Putamen (tissue), 1 donor: ENCODE measurements at regions not wholly inside any gene's neighbourhood (a gene's known extent, or its start where the extent isn't known, plus 50 kb on each side); places are given as distances from the start of the nearest gene placed in this dataset.

Experiments used
- DNase-seq: peaks from one replicate; pipeline ENCODE4 v3.0.0-alpha.2; 2016; ENCODE audit warnings: low spot score

GRCh38 chr2:146235158-146235557 lies 1609.7 kb upstream of the ACVR2A start:
- DNase-seq, result no peak

GRCh38 chr2:146229508-146230155 lies 1615.2 kb upstream of the ACVR2A start:
- no peak for DNase-seq

DNA sequence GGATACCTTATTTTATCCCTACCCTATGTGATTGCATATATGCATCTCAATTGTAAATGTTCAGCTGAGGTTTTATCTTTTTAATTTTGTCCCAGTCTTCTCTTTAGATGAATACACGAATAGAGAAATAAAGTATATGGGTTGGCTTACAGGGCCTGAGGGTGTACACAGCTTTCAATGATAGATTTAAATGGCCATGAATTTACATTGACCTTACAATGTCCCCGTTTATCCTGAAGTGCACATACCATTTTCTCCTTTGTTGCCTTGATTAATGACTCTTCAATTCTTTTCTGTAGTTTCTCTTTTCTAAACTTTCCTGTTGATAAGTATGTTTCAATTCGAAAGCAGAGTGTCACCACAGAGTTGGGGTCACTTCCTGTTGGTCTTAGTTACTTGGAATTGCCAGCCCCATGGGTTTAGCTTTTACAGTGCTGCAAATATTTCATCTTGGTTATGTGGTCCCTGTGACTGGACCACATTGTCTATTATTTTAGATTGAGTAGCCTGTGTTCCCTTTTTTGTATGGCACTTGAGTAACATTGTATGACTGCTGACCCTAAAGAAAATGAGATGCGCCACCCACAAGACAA lies 1616.3 kb upstream of the ACVR2A start:
- DNase-seq, result no peak

DNA sequence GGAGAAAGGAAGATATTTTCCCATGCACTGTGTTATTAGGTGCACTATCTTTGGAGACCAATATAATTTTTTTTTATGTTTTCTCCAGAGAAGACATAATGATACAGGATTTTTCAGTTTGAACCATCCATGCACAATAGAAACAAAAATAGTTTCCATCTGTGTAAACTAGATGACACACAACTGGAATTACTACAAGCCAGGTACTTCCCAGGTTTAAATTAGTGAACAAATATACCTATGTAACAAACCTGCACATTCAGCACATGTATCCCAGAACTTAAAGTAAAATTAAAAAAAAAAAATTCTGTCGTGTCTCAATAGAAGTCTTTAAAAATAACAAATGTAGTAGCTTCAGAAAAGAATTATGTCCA lies 1616.8 kb upstream of the ACVR2A start:
- no peak for DNase-seq

- no peak for DNase-seq
These were observed 1617.4 kb upstream of the ACVR2A start for GRCh38 chr2:146227152-146228019.

GRCh38 chr2:146226077-146226476 lies 1618.8 kb upstream of the ACVR2A start:
- DNase-seq, result no peak

DNA sequence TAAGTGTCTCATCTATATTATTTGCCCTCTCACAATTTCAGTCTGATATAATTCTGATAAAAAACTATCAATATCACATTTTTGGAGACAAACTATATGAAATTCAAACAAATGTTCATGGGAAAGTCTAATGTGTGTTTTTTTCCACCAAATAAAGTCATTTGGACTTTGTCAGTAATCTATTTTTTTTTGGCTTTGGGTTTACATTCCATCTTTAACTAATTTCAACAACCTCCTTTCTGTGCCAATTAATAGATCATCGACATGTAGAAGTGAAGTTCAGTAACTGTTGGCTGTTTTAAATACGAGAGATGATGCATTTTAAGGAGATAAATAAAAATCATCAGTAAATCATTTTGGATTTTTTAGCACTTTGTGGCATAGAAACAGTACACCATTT lies 1623.0 kb upstream of the ACVR2A start:
- no peak for DNase-seq

DNA sequence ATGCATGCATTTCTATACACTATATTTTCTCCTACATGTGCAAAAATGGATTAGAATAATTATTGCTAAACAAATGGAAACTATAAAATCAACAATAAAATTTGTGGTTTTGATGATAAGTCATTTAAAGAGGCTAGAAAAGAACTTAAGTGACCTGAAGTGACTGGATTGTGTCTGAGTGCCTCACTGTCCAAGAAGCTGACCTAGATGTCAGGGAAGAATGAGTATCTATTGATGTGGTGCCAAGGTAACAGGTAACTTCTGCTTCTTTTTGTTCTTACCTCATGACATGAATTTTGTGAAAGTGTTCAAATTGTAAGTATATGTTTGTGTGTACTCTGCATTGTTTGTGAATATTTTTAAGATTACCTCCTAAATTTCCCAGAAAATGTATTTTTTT lies 1623.9 kb upstream of the ACVR2A start:
- DNase-seq, result no peak

- no peak for DNase-seq
These were observed 1630.4 kb upstream of the ACVR2A start for GRCh38 chr2:146214394-146214929.

- no peak for DNase-seq
These were observed 1631.2 kb upstream of the ACVR2A start for GRCh38 chr2:146213674-146214073.

GRCh38 chr2:146212602-146213001 lies 1632.2 kb upstream of the ACVR2A start:
- no peak for DNase-seq

- DNase-seq, result no peak
These were observed 1635.0 kb upstream of the ACVR2A start for GRCh38 chr2:146209842-146210275.

DNA sequence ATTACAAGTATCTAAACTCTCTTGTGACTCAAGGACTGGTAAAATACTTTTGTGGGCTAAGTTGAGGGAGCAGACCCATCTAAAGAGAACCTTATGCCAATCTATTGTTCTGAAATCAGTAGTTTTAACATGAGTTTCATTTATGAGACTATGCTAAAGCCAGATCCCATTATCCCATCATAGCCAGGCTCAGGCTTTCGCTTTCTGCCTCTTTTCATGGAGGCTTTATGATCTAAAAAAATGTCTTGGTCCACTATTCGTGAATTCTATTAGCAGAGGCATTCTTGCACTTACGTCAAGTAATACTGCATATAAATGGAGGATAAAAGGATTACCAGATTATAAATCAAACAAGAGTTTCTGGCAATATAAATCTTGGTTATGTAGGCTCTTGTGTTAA lies 1636.9 kb upstream of the ACVR2A start:
- no peak for DNase-seq

- no peak for DNase-seq
These were observed 1637.4 kb upstream of the ACVR2A start for GRCh38 chr2:146207417-146207816.

- DNase-seq, result no peak
These were observed 1641.7 kb upstream of the ACVR2A start for GRCh38 chr2:146203064-146203624.

GRCh38 chr2:146193619-146194018 lies 1651.2 kb upstream of the ACVR2A start:
- DNase-seq, result no peak

DNA sequence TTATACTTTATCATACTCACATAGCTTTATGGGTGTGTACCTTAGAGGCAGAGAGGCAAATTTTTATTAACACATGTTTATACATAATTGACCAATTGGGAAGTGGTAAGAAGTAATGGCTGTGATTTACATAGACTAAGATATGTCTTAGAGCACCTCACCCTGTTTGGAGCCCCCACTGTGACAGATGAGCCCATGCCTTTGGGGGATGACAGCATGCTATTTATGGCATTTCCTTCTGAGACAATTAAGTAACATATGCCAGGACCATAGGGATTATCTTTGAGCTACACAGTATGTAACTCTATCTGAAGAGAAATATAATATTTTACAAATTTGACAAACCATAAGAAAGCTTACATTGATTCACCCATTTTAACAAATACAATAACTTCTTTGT lies 1655.3 kb upstream of the ACVR2A start:
- no peak for DNase-seq

GRCh38 chr2:146173934-146174333 lies 1654.0 kb upstream of the ZEB2 start:
- DNase-seq, result no peak

DNA sequence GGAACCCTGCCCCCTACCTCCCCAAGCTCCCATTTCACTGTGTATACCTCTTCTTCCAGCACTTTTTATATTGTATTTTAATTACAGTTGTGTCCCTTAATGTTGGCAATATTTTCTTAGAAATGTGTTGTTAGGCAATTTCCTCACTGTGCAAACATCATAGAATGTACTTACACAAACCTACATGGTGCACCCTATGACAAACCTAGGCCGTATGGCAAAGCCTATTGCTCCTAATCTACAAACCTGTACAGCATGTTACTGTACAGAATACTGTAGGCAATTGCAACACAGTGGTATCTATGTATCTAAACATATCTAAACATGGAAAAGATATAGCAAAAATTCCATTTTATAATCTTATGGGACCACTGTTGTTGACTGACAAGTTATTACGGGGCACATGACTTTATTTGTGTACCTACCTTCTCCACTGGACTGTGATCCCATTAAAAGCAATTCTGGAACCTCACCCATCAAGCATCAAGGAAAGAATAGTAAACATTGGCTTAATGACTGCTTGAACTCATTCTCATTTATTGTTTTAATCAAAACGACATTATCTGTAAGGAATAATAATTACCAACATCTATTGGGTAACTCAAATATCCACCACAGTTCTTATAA lies 1641.5 kb upstream of the ZEB2 start:
- DNase-seq, result no peak

DNA sequence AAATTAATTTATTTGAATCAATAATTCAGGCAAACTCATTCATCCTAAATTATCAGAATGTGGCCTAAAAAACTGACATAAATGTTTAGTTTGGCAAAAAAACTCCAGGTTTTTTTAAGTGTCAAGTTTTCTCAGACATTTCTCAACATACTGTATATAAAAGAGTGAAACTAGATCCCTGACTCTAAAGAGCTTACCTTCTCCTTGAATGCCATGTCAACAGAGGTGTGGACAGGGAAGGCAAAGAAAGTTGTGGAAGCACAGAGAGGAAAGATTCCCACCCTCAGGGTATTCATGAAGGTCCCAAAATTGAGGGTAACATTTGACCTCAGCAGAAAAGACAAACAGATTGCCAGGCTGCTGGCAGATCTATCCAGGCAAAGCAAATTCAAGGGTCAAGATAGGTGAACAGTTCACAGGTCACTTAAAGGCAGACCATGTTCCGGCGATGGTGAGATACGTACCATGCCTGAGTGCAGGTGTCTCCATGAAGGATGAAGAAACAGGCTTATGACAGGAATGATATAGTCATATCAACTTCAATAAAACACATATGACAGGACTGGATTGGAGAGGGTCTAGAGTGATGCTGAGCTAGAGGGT lies 1638.3 kb upstream of the ZEB2 start:
- DNase-seq, result no peak

DNA sequence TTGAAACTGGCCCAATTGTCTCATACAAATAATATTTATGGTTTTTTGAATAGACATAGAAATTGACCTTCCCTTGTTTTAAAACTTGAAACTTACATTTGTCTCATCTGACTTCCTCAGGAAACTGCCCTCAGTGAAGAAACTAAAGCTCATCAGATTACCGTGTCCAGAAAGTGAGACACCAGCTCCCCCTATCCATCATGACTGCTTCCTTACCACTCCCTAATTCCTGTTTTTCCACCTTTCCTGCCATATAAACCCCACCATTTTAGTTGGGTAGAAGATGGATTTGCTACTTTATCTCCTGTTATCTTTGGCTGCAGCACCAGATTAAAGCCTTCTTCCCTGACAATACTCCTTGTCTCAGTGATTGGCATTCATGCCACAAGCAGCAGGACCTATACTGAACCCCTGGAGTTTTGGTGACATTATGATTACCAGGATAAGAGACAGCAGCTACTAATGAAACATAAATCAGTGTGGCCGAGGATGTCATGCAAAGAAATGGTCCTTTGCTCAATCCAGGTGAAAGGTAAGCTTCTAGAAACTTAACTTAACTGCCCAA lies 1627.6 kb upstream of the ZEB2 start:
- DNase-seq, result no peak
